PC-3 (cell line): ENCODE measurements at regions not wholly inside any gene's neighbourhood (a gene's known extent, or its start where the extent isn't known, plus 50 kb on each side); places are given as distances from the start of the nearest gene placed in this dataset.

Experiments
- ATAC-seq: fragments of 200-7000 bp; cut with Tn5 transposase; 2 replicates; pipeline ENCODE4 v1.9.1; 2020; ENCODE audit warnings: mild to moderate bottlenecking, moderate library complexity
- BruUV-seq: library from RNA; stranded (reverse); fragments of 400-500 nt; replicated peaks from 2 replicates; lab custom pipeline; 2021; lab: Mats Ljungman, UMichigan
- CTCF ChIA-PET: fragments of 300-600 bp; sonication (Branson Sonifier 250); formaldehyde crosslinking; loops from one replicate; lab custom pipeline; 2022; ENCODE audit warnings: antibody characterized with exemption; lab: Charles Lee
- POLR2A ChIA-PET: fragments of 300-600 bp; sonication (Branson Sonifier 250); formaldehyde crosslinking; loops from one replicate; lab custom pipeline; 2022; ENCODE audit warnings: antibody characterized with exemption; ENCODE audit not compliant: unreplicated experiment; lab: Charles Lee
- DNase-seq: peaks from one replicate; pipeline ENCODE4 v3.0.0-alpha.2; 2015
- H2AFZ ChIP-seq: fragments of 300-600 bp; sonication (generic); 2 replicates; pipeline ENCODE4 v1.6.0; 2016; ENCODE audit warnings: antibody characterized with exemption, low read length
- H3F3A ChIP-seq: fragments of 300-600 bp; sonication (generic); one replicate; pipeline ENCODE4 v1.6.0; 2017; ENCODE audit warnings: antibody characterized with exemption, low read length, control low read depth, mild to moderate bottlenecking; ENCODE audit not compliant: unreplicated experiment
- H3K27ac ChIP-seq: fragments of 300-600 bp; sonication (generic); 2 replicates; pipeline ENCODE4 v1.5.1; 2016; ENCODE audit warnings: mild to moderate bottlenecking, low read length
- H3K27me3 ChIP-seq: fragments of 300-600 bp; sonication (generic); 2 replicates; pipeline ENCODE4 v1.6.1; 2016; ENCODE audit warnings: low read length, mixed read lengths
- H3K36me3 ChIP-seq: fragments of 300-600 bp; sonication (generic); 2 replicates; pipeline ENCODE4 v1.6.1; 2016; ENCODE audit warnings: low read depth, mixed run types, low read length, mixed read lengths
- H3K4me1 ChIP-seq: fragments of 300-600 bp; sonication (generic); 2 replicates; pipeline ENCODE4 v1.5.1; 2016; ENCODE audit warnings: low read length; ENCODE audit not compliant: insufficient read depth
- H3K4me2 ChIP-seq: fragments of 300-600 bp; sonication (generic); 2 replicates; pipeline ENCODE4 v1.6.0; 2016; ENCODE audit warnings: low read length
- H3K4me3 ChIP-seq: fragments of 300-600 bp; sonication (generic); 2 replicates; pipeline ENCODE4 v1.5.1; 2016; ENCODE audit warnings: mild to moderate bottlenecking, low read length, mixed read lengths
- H3K79me2 ChIP-seq: fragments of 300-600 bp; sonication (generic); 2 replicates; pipeline ENCODE4 v1.6.1; 2017; ENCODE audit warnings: low read length, mixed read lengths
- H3K9ac ChIP-seq: fragments of 300-600 bp; sonication (generic); 2 replicates; pipeline ENCODE4 v1.6.0; 2016; ENCODE audit warnings: mild to moderate bottlenecking, low read length
- H3K9me2 ChIP-seq: fragments of 300-600 bp; sonication (generic); replicated peaks from 2 replicates; pipeline ENCODE4 v1.6.1; 2016; ENCODE audit warnings: mixed run types, low read length, mixed read lengths
- H3K9me3 ChIP-seq: fragments of 300-600 bp; sonication (generic); 2 replicates; pipeline ENCODE4 v1.6.1; 2016; ENCODE audit warnings: low read length, mixed read lengths
- H4K20me1 ChIP-seq: fragments of 300-600 bp; sonication (generic); 2 replicates; pipeline ENCODE4 v1.6.1; 2016; ENCODE audit warnings: low read length, mixed read lengths
- EZH2 ChIP-seq: fragments of 300-600 bp; sonication (generic); IDR thresholded peaks from one replicate; pipeline ENCODE4 v1.6.1; 2017; ENCODE audit warnings: antibody characterized with exemption, mild to moderate bottlenecking, low read length; ENCODE audit not compliant: unreplicated experiment
- EZH2phosphoT487 ChIP-seq: fragments of 300-600 bp; sonication (generic); IDR thresholded peaks from 2 replicates; pipeline ENCODE4 v1.6.1; 2018; ENCODE audit warnings: mild to moderate bottlenecking, antibody characterized with exemption, low read length, borderline replicate concordance
- intact Hi-C: fragments of 100-400 bp; cut with micrococcal nuclease; formaldehyde crosslinking; loops from 2 replicates; pipeline ENCODE4 v1.9.0; 2023
- TF ChIP-seq, protein P1 (sequence below): fragments of 300-600 bp; sonication (generic); conservative IDR thresholded peaks from 2 replicates; pipeline ENCODE4 v1.5.1; 2017; ENCODE audit warnings: antibody characterized with exemption, low read depth, mild to moderate bottlenecking, low read length

DNA sequence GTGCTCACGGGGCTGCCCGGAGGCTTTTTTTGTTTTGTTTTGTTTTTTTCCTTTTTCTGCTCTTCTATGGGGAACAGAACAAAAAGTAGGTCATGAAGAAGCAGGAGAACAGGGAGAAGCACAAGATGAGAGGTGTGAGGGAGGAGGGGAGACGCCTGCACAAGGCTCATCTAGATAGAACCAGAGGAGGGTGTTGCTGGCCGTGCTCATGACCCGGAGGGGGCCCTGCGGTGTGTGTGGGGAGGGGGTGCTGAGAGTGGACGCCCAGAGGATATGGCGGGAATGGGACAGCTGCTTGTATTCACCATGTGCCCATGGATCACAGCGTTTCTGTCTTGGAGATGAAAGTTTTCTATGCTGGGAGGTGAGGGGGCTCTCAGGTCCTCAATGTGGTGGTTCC, 183.7 kb downstream of the FOXL1 start:
- H4K20me1 ChIP-seq, result no peaks in the 10 kb centered on the region
- no peaks in the 10 kb centered on the region for H3K27me3 ChIP-seq
- intact Hi-C loops, result loop anchor here (10.0 kb wide), 1 partner anchor 97 kb away; no protein-coding TSS in a partner anchor
- no peak overlapping the region for H3K27ac ChIP-seq
- no TSS peak for BruUV-seq
- H3F3A ChIP-seq, result no peaks in the 10 kb centered on the region
- DNase-seq (no peak), ATAC-seq (no peak)
- H3K9me2 ChIP-seq, result no peaks in the 10 kb centered on the region
- H3K79me2 ChIP-seq, result no peaks in the 10 kb centered on the region
- H3K9ac ChIP-seq, result no peak overlapping the region
- H3K4me3 ChIP-seq, result no peak overlapping the region
- TF ChIP-seq EZH2phosphoT487, result no peak
- TF ChIP-seq, protein P1, sequence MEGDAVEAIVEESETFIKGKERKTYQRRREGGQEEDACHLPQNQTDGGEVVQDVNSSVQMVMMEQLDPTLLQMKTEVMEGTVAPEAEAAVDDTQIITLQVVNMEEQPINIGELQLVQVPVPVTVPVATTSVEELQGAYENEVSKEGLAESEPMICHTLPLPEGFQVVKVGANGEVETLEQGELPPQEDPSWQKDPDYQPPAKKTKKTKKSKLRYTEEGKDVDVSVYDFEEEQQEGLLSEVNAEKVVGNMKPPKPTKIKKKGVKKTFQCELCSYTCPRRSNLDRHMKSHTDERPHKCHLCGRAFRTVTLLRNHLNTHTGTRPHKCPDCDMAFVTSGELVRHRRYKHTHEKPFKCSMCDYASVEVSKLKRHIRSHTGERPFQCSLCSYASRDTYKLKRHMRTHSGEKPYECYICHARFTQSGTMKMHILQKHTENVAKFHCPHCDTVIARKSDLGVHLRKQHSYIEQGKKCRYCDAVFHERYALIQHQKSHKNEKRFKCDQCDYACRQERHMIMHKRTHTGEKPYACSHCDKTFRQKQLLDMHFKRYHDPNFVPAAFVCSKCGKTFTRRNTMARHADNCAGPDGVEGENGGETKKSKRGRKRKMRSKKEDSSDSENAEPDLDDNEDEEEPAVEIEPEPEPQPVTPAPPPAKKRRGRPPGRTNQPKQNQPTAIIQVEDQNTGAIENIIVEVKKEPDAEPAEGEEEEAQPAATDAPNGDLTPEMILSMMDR, result no peak
- no peak for TF ChIP-seq EZH2
- no peak overlapping the region for H3K4me2 ChIP-seq
- H3K4me1 ChIP-seq, result no peaks in the 10 kb centered on the region; the same call in 1 of the 2 replicates
- ChIA-PET CTCF (no interaction called here), POLR2A (no interaction called here)
- no peaks in the 10 kb centered on the region for H3K9me3 ChIP-seq
- no peak overlapping the region for H2AFZ ChIP-seq
- H3K36me3 ChIP-seq, result no peaks in the 10 kb centered on the region

DNA sequence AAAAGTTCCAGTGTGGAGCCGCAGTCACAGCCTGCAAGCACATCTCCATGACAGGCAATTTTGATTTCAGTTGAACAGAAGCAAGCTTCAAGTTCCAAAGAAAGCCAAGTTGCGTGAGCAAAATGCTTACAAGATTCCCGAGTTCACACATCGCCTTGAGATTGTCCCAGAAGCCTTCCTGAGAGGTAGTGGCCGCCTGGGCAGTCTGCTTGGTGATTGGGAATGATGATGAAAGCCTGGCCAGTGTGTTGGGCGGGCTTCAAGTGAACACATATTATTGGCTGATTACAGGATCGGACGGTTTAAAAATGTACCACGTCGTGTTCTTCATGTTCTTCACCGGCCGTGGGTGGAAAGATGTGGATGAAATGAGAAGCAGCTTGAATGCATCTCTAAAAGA, 185.5 kb downstream of the FOXL1 start:
- BruUV-seq, result no TSS peak
- no peak overlapping the region for H3K4me3 ChIP-seq
- ChIA-PET CTCF (no interaction called here), POLR2A (no interaction called here)
- no peaks in the 10 kb centered on the region for H3K9me2 ChIP-seq
- H3K27ac ChIP-seq, result no peak overlapping the region
- H3K27me3 ChIP-seq, result no peaks in the 10 kb centered on the region
- no peak overlapping the region for H3K9ac ChIP-seq
- H3F3A ChIP-seq, result no peaks in the 10 kb centered on the region
- H3K9me3 ChIP-seq, result no peaks in the 10 kb centered on the region
- no peaks in the 10 kb centered on the region for H3K36me3 ChIP-seq
- no peak for ATAC-seq
- H3K4me1 ChIP-seq, result peaks cover 3% of the 10 kb centered on the region; the same call in 1 of the 2 replicates
- H2AFZ ChIP-seq, result no peak overlapping the region
- intact Hi-C loops, result loop anchor here (10.0 kb wide), 1 partner anchor 99 kb away; no protein-coding TSS in a partner anchor
- H3K4me2 ChIP-seq, result no peak overlapping the region
- no peak for DNase-seq
- H4K20me1 ChIP-seq, result no peaks in the 10 kb centered on the region
- TF ChIP-seq, protein P1, result no peak
- TF ChIP-seq EZH2, result no peak
- no peak for TF ChIP-seq EZH2phosphoT487
- H3K79me2 ChIP-seq, result no peaks in the 10 kb centered on the region

DNA sequence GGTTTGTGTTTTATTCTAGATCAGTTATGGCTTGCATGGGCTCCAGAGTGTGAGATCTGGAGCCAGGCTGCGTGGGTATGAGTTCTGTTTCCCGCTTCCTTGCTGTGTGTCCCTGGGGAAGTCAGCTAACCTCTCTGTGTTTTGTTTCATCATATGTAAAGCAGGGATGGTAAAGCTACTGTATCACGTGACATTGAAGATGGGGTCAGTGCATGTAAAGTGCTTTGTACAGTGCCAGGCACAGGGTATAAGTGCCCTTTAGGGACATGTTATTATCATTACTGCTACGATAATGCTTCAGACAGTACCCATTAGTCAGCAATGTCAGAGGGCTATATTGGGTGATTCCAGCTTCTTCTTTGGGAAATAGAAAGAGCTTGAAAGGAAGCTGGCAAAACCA, 186.2 kb downstream of the FOXL1 start:
- ATAC-seq (no peak), DNase-seq (no peak)
- Histone ChIP-seq H3K4me2 (no peak overlapping the region), H3K27me3 (no peaks in the 10 kb centered on the region), H3K9me2 (no peaks in the 10 kb centered on the region), H3F3A (no peaks in the 10 kb centered on the region), H3K36me3 (no peaks in the 10 kb centered on the region), H3K79me2 (no peaks in the 10 kb centered on the region), H3K4me1 (peaks cover 10% of the 10 kb centered on the region; the same call in 1 of the 2 replicates), H4K20me1 (no peaks in the 10 kb centered on the region), H3K27ac (no peak overlapping the region), H3K9me3 (no peaks in the 10 kb centered on the region), H2AFZ (no peak overlapping the region), H3K9ac (no peak overlapping the region), H3K4me3 (no peak overlapping the region)
- BruUV-seq, result no TSS peak
- TF ChIP-seq EZH2phosphoT487 (no peak), EZH2 (no peak)
- TF ChIP-seq, protein P1, result no peak
- ChIA-PET POLR2A (no interaction called here), CTCF (no interaction called here)
- intact Hi-C loops, result loop anchor here (10.0 kb wide), 1 partner anchor 100 kb away; no protein-coding TSS in a partner anchor
